ENCODE measurements at regions not wholly inside any gene's neighbourhood (a gene's known extent, or its start where the extent isn't known, plus 50 kb on each side); places are given as distances from the start of the nearest gene placed in this dataset.
A peak's percentile ranks its signal among the peaks of the same experiment; 100 is the strongest.

DNA sequence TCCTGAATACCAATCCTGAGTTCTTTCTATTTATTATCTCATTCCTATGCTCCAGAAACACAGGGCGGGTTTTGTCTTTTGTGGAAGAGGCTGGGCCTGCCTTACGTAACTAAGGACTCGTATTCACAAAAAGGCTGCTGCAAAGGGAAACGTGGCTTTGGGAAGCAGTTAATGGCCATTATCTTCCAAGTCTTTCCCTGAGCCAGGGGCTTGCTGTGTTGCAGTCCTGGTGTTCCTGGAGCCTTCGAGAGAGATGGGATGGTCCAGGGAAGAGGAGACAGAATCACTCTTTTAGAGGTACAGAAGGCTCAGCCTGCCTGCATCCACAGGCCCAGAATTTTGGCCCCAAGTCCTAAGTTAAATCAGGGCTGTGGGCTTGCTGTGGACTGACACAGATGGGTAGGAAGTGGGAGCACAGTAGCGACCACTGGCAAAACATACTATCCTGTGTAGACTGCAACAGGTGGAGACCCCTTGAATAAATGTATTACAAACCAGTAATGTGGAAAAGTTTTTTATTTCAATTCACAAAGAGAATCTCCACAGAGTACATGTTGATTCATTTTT, 139.4 kb upstream of the ST6GAL2 start:
- no peak for DNase-seq (ENCODE audit: low spot score)

DNA sequence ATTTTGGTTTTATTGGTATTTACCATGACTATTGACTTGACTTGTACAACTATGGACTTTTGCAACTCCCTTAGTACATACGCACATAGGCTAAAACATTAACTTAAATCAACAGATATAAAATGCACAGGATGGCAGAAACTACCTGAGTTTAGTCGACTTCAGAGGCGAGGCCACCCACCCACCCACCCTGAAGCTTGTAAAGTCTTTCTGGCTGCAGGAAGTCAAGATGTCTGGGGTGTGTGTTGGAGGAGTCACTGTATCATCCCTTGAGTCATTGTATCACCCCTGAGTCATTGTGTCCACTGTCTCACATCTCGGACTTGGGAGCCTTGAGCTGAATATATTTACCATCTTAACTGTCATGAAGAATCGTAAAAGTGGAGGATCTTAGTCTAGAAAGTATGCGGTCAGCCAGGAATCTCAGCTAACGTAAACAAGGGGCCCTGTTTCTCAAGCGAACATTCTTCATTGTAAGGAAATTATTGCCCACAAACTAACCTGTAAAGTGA, 140.0 kb upstream of the ST6GAL2 start:
- DNase-seq (ENCODE audit: low spot score): peak; percentile 47

DNA sequence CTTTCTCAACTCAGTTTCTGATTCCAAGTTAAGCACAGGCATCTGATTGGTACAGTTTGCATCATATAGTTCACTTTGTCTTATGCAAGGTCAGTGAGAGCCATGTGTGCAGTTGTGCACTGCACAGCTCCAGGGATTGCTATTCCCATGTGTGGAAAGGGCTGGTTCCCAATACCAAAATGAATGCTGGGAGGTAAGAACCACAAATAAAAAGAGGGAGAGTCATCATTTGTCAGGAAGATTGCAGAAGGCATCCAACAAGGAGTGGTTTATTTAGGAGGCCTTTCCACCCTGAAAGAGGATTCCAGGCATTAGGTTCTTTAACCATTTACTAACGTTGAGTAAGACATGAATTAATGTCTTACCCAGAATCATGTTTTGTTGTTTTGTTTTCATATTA, 141.2 kb upstream of the ST6GAL2 start:
- DNase-seq (ENCODE audit: low spot score): no peak

DNA sequence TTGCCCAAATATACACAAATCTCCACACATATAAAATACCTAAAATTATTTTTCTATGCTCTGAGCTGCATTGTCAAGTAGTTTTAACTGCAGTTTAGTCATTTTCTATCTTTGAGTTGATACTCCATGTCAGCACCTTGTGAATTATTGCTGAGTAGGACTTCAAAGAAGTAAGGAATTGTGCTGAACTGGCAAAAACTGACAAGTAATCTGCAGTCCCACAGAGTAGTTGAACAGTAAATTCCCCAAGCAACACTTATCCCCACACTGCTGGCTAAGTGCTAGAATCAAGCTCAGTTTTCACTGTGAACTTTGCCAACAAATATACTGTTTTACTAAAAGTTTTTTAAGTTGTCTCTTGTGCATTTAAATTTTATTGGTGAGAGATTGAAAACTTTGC, 141.8 kb upstream of the ST6GAL2 start:
- no peak for DNase-seq (ENCODE audit: low spot score)

DNA sequence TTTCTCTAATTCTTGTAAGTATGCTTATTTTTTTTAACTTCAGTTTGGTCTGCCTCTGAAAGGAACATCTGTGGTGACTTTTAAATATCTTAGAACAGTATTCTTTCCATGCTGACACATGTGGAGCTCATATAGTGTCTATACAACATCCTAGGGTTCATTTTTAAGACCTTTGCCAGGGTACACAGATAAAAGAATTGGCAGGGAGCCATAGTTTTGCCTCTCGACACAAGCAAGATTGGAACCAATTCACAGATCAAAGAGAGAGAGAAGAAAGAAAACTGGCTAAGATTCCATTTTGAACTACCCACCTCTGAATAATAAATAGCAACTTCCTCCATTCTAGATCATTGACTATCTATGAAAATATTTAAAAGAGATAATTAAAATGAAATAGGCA, 142.7 kb upstream of the ST6GAL2 start:
- DNase-seq (ENCODE audit: low spot score): no peak

DNA sequence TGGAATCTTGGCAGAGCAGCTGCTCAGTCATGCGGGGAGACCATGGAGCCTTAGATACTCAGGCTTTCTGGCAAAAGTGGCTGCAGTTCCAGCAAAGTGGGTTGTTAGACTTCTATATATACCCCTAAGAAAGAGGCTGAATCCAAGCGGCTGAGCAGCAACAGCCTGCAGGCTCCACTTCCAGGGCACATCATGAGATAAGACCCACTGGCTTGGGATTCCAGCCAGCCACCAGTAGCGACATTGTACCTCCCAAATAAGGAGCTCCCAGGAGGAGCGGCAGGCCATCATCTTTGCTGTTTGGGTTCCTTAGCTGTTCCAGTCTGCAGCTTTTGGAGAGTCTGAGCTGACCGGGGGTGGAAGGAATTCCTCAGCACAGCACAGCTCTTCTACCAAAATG, 150.3 kb upstream of the ST6GAL2 start:
- DNase-seq (ENCODE audit: low spot score): no peak

DNA sequence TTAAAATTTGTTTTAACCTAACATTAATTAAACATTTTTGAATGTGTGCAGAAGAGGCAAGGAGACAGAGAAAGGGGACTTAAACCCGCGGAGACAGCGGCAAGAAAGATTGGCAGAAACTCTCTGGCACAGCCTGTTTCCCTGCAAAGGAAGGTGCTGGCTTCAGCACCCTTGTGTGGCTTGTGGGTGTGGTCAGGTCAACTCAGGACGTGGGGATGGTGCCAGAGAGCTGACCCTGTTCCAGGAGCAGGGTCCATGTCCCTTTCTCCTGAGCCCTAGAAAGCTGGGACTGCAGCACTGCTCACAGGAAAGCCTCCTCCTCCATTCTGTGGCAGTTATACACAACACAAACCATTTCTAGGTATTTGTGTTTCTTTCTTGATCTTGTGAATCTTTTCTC, 176.2 kb upstream of the ST6GAL2 start:
- no peak for DNase-seq (ENCODE audit: low spot score)

DNA sequence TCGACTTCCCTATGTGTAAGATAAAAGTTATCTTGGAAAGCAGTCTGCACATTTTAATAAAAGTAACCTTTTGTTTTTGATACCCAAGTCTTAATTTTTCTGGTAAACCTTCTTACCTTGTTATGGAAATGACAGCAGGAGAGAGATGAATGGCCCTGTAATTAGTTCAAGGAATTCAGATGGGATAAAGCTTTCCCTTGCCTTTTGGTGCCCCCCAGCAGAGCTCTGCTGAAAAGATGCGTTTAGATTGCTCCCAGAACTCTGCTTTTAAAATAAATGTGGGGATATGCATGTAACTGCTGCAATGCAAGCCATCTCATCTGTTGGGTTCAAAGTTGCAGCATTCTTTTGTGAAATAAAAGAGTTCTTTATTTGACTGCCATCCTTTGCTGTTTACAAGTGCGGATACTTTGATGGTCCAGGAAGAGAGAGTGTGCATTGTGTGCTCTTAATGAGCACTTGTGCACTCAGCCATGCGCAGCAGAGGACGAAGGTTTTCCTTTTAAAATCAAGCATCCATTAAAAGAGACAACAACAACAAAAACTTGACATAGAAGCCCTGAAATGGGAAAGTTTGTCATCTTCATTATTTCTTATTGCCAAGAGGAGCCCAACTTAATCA, 176.7 kb upstream of the ST6GAL2 start:
- no peak for DNase-seq (ENCODE audit: low spot score)

DNA sequence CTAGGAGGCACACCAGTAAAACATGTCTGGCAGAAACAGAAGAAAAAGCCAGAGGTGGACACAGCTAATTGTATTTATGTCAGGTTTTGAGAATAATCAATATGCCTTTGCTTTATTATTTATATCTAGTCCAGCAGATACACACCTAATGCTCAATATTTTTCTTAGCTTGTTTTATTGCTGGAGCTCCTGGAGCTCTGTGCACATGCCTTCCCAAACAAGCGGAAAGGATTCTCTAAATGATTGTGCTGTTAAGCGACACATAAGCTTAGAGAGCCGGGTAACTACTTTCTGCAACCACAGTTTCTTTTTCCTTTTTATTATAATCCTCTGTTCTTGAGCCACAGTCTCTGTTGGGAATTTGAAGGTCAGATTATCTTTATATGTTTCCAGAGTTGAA, 177.3 kb upstream of the ST6GAL2 start:
- no peak for DNase-seq (ENCODE audit: low spot score)

DNA sequence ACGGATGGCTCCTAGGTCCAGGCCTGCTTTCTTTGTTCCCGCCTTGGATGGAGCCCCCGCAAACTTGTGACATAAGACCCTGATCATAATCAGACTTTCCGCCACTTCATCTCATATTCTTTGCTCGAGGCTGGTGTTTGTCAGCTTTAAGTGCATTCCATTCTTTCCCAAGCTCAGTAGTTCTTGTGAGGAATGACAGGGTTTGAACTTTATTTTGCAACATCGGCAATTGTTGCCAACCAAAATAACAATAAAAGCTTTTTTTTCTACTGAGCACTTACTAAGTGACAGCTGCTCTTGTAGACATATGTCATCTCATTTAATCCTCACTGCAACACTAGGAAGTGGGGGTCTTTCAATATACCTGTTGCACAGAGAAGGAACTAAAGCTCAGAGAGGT, 178.8 kb upstream of the ST6GAL2 start:
- no peak for DNase-seq (ENCODE audit: low spot score)

DNA sequence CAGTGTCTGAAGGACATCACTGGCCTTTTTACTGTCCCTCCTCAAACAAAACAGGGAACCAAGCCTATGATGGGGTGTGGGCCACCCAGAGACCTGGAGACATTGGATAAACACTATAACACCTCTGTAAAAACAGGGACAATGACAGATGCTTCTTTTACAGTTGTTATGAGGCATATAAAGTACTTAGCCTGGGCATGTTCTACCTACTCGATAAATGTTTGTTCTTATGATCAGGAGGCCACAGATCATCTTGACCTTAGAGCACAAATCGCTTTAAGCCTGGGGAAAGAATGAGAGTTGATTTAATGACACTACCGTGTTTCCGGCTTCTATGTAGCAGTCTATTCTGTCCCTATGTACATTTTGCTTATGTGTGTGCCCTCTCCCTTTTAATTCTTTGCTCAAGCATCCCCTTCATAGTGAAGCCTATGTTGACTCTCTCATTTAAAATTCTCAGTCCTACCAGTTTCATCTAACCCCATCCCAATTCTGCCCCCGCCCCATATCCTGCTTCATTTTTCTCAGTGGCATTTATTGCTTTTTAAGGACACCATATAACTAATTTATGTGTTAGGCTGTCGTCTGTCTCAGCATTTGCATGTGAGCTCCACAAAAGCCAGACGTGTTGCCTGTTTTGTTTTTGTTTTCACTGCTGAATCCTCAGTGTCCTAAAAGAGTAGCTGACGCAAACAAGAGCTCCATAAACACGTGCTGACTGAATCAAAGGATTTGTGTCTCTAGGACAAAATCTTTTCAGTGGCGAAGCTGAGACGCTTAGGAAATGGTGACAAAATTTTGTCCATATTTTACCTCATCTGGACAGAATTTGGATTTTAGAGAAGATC, 182.3 kb upstream of the ST6GAL2 start:
- no peak for DNase-seq (ENCODE audit: low spot score)

DNA sequence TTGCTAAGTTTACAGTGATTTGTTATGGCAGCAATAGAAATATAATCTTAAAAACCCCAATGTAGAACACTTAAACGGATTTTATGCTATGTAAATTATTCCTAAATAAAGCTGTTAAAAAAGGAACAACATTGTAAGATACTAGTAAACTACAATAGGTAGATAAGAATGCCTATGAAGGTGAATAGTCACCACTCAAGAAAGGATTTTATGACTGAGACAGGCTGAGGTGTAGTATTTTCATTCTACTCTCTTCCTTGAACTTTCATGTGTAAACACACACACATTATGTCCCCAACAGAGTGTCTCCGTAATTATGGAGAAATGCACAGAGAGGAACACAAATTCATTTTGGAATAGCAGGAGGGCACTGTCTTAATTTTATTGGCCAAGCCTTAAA, 183.9 kb upstream of the ST6GAL2 start:
- no peak for DNase-seq (ENCODE audit: low spot score)

DNA sequence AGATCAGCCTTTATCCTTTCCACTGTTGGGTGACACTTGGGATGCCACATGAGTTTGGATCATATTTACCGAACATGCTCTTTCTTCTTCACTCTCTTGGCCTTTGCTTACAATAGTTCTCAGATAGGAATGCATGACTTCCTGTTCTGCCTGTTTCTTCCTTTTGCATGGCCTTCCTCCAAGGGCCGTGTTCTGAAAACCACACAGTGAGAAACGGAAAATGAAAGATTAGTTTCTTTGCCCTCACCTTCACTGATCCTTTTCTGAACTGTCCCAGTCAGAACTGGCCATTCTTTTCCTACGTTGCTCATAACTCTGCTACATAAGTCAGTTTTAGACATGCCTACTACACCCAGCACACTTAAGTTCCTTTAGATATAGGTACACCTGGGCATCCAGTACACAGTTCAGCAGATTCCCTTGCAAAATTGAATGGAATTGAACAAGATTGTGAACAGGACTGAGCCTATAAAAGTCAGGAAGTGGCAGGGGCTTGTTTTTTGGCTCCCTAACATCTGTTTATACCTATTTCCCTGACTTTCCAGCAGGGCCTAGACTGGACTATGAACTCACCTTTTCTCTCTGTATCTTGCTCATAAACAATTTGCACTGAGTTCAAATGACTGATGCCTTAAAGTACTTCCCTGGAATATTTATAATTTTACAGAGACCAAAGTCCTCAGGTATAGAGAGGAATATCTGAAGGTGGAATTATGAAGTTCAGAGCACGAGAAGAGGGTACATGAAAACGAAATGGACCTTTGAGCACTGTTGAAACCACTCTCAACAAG, 186.4 kb upstream of the ST6GAL2 start:
- DNase-seq (ENCODE audit: low spot score): no peak

DNA sequence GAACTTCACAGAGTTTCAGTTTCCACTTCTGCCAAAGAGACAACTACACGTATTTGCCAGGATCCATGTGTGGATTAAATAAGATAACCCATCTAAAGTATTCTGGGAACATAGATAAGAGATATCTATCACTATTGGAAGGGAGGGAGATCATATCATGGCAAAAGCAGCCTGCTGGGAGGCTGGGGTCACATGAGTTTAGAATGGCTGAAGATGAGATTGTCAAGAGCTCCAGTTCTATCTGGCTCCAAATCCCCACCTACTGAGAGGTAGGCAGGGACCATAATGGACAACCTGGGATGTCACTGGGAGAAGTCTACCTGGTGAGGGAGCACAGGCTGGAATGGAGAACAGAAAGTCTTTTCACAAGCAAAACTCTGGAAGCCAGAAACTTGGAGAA, 192.6 kb upstream of the ST6GAL2 start:
- no peak for DNase-seq (ENCODE audit: low spot score)

DNA sequence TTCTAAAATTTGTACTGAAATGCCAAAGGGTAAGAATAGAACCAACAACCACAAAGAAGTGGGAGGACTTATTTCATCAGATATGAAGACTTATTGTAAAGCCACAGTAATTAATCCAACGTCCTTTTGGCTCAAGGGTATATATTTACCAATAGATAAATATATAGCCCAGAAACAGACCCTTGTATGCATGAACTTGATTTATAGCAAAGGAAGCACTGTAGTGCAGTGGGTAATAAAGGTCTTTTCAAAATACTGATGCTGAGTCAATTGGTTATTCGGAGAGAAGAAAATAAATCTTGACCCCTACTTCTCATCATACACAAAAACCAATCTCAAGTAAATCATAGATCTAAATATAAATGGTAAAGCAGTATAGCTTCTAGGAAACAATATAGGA, 200.5 kb upstream of the ST6GAL2 start:
- no peak for DNase-seq (ENCODE audit: low spot score)

DNA sequence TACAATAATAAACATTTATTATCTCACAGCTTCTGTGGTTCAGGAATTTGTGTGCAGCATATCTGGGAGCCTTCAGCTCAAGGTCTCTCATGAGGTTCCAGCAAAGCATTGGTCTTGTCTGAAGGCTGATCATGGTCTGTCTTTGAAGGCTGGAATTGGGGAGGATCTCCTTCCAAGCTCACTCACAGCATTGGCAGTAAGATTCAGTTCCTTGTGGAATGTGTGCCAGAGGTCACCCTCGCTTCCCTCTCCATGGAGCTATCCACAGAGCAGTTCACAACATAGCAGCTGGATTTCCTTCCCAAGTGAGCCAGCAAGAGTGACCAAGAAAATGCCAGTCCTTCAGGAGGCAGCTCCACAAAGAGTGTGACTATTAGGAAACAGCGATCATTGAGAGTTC, 202.2 kb upstream of the ST6GAL2 start:
- DNase-seq (ENCODE audit: low spot score): no peak

DNA sequence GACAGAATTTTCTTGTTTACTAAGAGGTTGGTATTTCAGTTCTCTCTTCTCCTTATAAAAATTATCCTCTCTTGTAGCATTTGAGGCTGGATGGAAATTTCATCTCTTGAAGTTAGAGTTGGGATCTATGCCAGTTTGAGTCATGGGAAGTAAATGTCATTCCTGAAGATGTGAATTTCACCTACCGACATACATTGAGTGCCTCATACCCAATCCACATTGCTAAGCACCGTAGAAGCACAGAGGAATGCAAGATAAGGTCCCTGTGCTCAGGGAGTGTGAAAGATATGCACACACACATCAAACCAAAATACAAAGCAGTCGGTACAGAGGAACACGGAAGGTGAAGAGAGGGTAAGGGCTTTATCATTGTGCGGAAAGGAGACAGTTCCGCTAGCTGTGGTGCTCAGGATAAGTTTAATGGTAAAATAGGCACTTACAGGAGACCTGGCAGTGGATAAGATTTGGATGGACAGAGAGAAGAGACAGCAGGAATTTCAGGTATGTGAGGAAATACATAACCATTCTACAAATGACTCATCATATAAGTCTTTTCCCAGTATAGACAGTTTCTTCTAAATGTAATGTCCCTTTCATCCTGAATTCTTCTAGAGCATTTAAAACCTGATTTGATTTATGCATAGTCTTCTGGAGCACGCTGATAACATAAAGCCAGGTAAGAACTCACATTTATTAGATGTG, 205.3 kb upstream of the ST6GAL2 start:
- DNase-seq (ENCODE audit: low spot score): no peak

DNA sequence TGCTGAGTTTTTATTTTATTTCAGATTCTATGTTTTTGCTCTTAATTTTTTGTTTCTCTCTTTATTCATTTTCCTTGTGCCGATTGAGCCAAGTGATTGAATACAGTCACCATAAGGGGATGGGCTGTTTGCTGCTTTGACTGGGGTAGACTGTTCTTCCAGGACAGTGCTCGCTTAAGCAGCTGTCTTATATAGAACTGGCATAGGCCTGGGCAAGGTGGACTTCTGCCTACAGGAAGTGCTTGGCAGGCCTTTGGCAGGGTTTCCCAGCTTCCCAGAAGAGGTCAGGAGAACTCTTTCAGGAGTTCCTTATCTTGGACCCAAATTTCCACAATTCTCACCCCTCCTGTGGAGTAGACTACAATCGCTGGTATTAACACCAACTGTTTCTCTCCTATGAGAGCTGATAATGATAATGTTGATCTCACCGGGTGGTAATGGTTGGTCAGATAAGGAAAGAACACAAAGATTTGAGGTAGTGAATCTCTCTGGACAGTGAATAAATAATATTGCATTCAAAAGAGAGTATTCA, 207.5 kb upstream of the ST6GAL2 start:
- DNase-seq (ENCODE audit: low spot score): no peak

DNA sequence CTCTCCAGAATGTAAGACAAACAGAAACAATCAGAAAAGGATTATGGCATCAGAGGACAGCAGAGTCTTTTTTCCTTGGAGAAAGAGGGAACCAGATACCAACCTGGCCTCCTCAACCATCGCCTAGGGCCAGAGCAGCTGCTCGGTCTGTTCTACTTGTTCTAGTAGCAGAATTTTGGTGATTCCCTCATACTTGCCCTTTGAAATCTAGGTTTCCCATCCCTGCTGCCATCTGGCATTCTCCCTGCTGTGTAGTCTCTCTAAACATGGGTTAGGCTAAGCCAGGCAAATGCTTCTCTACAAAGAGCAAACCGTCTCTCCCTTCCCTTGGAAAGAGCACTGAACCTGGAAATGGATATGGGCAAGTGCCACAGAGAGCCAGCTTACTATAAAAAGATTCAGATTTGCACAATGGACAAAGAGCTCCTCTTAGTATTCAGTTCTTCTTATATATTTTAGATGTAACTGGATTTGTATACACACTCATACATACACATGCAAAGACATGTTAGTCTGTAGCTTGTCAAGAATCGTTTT, 208.6 kb upstream of the ST6GAL2 start:
- DNase-seq (ENCODE audit: low spot score): no peak

DNA sequence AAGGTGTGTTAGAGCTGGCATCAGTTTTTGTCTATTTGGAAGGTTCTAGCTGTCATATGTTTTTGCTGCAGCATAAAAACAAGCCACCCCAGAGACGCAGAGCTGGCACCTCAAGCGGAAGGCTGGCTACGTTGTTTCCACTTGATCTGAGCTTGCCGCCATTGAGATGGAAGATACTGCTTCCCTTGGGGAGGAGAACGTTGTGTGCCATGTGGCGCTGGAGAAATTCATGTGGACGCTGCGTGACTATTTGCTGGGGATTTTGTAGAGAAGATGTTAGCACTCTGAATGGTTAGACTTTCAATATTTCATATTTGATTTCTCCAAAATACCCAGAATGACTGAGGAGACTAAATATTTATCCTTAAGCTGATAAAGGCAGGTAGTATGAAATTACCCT, 216.2 kb upstream of the ST6GAL2 start:
- DNase-seq (ENCODE audit: low spot score): no peak

DNA sequence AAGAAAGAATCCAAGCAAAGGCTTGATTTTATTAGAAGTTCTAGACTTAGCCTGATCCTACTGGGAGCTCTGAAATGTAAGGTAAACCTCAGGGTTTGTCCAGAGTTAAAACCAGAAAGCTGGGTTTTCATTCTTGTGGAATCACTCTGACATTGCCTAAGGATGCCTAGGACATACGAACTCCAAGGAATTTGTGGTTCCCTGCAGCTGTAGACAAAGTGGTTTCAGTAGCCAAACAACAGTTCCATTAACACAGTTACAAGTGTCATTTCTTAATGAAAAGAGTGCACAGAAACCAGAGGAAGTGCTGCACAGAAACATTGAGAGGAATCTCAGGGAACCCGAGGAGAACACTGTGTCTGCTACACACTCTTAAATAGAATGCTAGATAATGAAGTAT, 221.4 kb upstream of the ST6GAL2 start:
- no peak for DNase-seq (ENCODE audit: low spot score)
